GM21526 (cell line): ENCODE measurements at regions not wholly inside any gene's neighbourhood (a gene's known extent, or its start where the extent isn't known, plus 50 kb on each side); places are given as distances from the start of the nearest gene placed in this dataset.

Source experiments
- ATAC-seq: cut with Tn5 transposase; IDR thresholded peaks from one replicate; pipeline ENCODE4 v1.9.1; 2021; ENCODE audit warnings: moderate library complexity; ENCODE audit not compliant: unreplicated experiment, low FRiP score

DNA sequence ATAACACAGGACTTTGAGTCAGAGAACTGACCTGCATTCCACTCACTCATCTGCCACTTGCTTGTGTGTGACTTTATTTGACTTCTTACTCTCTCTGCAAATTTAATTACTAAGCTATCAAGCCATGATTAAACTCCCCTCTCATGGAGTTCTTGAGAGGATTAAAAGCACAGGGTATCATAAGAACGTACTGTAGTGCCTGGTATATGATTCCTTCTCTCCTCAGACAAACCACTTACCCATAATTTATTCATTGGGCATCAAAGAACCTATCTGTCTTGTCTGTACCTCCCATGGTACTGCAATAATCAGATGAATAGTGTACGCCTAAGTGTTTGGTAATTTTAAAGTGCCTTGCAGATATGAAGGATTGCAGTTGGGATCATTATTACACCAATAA lies 130.6 kb upstream of the UBASH3B start:
- ATAC-seq: no peak

DNA sequence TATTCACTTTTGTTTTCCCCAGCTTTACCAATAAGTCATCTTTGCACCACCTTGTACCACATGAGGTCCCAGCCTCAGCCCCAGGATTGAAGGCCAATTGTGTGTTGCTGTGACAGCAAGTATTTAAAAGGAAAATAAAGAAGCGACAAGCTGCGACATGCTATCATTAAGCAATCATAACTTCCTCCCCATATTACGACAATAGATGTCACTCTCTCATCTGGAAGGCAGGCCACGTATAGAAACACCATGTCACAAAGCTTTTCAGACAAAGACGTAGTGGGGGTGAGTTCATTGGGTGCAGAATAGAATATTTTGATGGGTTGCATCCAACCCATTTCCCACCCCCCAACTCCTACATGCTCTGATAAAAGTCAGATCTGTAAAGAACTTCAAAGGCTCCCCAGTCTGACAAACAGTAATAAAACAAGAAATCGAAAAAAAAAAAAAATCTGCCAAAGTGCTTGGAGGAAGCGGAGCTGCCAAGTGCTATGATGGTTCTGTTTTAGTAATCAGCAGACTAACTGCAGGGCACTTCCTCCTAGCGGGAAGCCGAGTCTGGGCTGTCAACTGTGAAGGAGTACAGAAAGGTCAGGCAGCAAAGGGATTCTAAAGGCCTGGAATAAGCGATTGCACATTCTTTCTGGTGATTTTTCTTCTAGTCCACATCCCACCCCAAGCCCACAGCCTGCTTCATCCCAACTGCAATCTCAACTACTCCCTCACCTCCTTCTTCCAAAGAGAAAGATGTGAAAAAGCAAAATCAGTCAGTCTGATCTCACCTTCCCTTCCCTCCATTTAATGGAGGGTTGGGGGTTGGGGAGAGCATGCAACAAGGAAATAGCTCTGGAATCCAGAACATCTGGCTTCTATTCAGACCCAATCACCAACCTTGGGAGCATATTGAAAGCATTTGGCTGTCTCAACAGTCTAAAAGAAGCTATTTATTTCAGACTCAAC lies 131.4 kb upstream of the UBASH3B start:
- no peak for ATAC-seq

DNA sequence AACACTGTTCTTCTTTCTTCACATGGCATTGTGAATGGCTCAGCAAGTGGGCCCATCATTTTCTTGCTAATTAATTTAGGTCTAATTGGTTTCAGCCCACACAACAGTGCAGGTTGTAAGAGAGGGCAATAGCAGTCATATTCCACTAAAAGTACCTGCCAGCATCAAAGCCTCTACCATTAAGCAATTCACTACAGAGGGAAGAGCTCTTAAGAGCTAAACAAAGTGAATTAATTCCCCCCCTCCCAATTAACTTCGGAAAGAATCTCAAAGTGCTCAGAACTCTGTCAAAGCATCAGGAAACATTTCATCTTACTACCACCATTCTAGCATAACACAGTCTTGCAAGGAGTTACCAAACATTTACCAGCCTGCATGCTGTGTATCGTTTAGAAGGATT lies 133.9 kb upstream of the UBASH3B start:
- no peak for ATAC-seq

DNA sequence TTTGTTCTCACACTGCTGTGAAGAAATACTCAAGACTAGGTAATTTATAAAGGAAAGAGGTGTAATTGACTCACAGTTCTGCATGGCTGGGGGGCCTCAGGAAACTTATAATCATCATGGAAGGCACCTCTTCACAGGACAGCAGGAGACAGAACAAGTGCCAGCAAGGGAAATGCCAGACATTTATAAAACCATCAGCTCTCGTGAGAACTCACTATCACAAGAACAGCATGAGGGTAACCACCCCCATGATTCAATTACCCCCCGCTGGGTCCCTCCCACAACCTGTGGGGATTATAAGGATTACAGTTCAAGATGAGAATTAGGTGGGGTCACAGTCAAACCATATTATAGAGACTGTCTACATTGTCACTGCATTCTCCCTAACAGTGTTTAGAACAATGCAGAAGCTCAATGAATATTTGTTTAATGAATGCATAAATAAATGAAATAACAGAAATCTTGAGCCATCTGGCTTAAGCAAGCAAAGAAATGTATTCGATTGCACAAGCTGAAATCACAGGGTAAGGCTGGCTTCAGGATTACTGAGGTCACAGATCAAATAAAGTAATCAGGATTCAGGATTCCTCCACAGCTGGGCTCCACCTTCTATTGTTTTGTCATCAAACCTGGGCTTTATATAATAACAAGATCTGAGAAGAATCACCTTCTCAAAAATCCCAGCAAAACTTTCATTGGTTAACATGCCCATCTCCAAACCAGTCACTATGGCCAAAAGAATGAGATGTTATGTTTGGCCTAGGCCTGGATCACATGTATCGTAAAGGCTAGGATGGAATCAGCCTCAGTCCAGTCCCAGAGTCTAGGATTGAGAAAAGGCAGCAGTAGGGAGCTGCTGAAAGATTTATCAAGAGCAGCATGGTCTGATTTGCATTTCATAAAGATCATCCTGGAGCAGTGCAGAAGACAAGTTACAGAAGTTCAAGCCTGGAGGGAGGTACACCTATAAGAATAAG lies 137.8 kb upstream of the UBASH3B start:
- no peak for ATAC-seq

DNA sequence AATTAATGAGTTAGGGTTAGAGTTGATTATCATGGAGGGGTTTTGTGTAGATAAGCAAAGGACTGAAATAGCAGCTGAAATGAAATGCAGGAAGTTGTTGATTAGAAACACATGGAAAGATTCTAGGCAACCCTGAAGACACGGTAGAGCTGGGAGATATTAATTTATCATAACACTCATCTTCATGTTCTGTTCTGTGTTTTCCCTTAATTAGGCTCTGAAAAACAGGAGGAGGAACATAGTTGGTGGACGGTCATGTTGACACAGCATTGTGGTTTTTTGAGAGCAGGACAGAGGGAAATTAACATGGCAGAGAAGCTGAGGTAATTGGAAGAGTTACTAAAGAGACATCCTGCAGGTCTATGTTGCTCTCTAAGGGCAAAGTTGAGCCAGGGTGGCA lies 138.8 kb upstream of the UBASH3B start:
- ATAC-seq: no peak

DNA sequence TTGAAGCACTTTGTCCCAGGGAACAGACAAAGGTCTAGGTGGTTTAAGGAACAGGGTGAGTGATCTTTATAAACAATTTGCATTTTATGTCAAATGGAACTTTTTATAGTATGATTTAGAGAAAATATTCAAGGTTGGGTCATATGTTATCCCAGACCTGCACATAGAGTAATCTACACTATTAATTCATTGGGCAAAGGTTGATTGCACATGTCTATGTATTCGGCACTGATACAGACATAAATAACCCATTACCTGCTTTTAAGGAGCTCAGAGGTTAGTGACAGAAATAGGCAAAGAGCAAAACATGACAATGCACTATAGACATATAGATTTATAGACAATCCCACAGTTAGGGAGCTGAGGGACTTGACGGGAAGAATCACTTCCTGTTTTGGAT lies 141.5 kb upstream of the UBASH3B start:
- no peak for ATAC-seq

DNA sequence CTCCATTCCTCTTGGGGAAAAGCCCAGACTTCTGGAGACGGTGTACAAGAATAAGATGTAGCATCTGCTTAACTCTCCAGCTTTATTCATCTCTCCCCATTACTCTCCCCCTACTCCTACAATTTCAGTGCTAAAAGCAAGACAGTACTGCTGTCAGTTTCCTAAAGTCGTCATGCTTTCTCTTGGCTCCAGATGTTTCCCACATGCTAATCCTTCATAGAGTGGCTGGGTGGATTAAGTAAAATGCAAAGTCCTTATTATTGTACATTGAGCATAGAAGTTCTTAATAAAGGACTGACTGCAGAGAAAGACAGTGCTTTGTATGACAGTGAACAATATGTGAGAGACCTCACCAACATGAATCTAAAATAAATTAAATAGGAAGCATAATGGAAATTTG lies 142.2 kb upstream of the UBASH3B start:
- ATAC-seq: no peak

DNA sequence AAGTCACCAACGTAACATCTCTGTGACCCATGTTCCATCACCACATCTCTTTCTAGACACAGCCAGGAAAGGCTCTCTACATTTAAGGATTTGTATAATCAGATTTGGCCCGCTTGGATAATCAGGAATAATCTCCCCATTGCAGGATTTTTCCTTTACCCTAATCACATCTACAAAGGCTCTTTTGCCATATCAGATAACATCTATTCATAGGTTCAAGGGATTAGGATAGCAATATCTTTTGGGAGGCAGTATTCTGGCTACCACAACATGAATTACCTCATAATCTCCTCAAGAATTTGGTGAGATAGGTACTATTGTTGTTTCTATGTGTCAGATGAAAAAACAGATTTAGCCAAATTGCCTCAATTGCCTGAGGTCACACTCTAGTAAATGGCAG lies 142.8 kb upstream of the UBASH3B start:
- no peak for ATAC-seq

DNA sequence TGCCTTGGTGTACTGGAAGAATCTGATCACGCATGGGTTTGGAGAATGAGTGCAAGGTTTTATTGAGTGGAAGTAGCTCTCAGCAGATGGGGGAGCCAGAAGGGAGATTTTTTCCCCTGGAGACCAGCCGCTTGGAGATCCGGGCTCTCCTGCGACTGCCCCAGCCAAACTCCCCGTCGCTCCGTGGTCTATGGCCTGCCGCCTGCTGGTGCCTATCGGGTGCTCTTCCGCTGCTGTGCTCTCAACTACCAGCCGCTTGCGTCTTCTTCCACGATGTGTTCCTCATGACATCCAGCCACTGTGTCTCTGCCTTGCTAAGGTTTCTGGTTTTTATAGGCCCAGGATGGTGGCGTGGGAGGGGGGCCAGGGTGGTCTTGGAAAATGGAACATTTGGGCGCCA lies 145.6 kb upstream of the UBASH3B start:
- ATAC-seq: no peak

DNA sequence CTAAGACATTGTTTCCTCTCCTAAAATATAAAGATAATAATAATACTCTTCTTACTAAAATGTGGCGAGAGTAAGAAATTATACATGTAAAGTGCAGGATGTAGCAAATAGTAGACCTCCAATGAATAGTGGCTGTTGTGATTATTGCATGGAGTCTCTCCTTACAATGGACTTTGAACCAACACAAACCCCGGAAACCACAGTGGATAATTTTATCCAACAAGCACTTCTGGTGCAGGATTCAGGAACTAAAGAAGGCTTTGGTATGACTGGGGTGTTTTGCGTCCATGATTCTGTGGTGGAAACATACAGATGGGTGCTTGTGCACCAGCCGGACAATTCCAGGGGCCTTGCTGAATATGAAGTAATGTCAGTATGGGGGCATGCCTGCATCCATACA lies 146.4 kb upstream of the UBASH3B start:
- no peak for ATAC-seq

DNA sequence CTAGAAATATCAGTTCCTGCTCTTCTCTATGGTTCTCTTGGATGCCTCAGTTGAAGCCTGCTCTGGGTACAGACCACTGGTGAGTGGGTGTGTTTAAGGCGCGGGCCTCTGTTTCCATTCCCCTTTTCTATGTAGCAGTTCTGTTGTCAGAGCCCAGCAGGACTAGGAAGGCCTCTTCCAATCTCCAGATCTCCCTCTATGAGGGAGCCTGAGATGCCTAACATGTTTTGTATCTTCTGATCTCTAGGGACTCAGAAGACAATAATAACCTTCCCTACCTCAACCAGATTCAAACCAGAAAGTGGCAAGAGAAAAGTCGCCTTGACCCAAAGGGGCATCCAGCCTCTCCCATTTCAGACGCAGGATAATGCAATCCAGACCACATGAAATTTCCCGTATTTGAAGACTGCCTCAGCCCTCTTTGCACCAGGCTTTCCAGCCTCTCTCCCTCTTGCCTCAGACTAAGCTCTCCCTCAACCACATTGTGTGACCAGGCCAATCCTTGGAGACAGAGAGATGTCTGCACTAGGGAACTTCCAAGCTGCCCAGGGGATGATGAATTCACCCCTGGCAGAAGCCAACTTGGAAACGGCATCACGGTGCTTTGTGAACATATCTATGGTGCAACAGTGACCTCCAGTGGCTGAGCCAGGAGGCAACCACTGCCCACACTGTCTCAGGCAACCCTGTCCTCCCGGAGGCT lies 150.1 kb upstream of the UBASH3B start:
- peak; percentile 88 for ATAC-seq

DNA sequence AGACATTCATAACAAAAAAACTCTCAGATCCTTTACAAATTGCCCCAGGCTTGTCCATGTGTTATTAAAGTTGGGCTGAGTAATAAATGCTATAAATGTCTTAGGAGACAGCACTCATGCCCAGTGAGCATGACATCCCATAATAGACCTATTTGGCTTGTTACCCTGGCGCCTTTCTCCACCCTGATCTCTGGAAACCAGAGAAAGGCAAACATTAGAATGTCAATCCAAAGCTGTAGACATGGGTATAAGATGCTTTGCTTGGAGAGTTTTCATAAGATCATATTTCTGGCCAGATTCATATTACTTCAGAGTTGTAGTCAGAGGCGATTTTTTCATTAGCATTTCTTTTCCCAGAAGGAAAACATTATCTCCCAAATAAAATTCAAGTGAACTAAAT lies 161.3 kb upstream of the UBASH3B start:
- ATAC-seq: no peak

DNA sequence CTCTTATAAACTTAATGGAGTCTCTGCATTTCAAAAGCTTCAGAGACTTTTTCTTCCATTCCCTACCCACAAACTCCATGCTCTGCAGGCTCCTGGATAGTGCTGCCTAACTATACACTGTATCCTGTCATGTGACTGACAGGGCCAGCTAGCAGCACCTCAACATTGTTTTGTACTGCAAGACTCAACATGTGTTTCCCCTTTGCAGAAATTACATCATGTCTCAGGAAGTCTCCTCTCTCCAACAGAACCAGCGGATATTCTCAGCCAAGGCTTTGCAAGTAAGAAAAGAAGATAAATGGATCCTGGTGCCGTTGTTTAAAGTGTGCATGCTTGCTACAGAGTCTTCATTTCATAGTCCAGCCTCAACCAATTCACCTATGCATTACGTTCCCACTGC lies 164.0 kb upstream of the UBASH3B start:
- ATAC-seq: no peak

DNA sequence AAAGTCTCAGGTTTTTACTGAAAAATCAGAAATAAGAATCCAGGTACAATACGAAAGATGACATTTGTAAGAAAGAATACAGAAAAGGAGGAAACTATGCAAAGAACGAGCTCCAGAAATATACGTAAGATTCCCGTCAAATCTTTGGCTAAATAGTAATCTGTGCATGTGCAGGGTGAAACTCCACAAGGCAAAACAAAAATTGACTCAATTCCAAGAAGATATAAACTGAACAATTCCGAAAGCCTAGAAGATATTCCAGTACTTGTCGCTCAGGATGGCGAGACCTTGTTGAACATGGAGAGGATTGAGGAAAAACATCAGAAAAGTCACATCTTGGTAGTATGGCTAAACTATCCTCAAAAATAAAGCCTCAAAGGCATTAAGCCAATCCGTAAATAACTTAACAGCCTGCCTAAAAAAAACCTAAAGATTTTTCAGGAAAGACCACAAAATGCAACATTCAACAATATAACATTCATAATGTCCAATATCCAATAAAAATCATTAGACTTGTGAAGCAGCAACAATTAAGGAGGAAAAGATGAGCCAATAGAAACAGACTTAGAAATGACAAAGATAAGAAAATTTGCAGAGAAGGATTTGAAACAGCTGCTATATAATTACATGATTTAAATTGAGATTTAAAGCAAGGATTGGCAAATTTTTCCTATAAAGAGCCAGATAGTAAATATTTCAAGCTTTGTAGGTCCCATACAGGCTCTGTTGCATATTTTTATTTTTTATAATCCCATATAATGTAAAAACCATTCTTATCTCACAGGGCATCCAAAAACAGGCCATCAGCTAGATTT lies 166.4 kb upstream of the UBASH3B start:
- no peak for ATAC-seq

DNA sequence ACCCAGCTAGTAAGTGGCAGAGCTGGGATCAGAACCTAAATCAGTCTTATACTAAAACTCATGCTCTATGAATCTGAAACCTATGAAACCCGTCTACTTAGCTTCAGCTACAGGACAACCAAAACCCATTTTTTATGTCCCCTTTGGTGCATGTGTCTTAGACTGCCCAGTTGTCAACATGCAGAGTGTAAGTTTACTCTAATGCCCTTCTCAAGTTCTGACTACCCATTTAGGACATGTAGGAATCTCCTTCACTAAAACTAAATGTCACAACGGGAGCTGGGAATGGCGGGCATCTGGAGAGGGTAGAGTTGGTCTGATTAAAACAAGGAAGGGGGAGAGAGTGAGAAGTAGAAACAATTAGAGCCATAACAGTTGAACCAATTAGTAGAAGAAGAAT lies 167.9 kb upstream of the UBASH3B start:
- ATAC-seq: no peak

DNA sequence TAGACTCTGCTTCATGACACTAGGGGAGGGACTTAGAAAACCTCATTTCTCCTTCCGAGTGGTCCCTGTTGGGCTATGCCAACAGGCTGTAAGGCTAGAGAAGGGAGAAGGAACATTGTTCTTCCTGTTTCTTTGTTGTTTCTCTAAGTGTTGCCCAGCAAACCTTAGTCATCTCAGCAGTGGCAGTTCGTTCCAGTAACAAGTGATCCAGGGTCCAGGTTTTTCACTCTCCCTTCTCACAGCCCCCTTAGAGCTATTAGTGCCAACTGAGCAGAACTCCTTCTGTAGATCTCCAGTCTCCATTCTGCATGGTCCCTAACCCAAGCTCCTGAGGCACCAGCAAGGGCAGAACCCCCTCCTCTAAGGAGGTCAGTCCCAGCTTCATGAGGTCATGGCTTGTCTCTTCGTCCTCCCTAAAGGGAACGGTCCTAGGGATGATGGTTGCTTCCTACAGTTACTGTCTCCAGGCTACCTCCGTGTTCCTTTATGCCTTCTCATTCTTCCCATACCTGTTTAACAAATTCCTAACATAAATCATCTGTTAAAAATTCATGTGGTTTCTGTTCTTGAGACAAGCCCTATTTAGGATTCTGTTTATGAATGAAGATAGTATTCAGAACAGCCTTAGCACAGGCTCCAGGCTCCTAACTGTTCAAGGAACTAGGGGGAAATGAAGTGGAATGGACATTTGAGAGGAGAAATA lies 168.6 kb upstream of the UBASH3B start:
- ATAC-seq: no peak

DNA sequence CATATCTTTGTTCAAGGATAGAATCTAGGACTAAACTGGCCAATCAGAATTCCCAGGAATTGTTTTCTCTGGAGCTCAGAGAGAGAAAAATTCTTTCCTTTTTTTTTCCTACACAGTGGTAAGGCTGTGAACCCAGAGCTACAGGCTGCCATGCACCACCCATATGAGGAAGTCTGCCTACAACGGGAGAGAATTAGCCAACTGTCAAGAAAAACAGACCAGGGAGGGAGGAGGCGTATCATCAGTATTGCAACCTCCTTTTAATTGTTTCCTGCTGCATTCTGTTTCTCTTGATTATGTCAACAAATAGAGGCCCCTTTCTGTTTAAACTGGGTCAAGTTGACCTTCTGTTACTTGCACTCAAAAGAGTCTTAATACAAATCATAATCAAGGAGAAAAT lies 176.5 kb upstream of the UBASH3B start:
- ATAC-seq: no peak

DNA sequence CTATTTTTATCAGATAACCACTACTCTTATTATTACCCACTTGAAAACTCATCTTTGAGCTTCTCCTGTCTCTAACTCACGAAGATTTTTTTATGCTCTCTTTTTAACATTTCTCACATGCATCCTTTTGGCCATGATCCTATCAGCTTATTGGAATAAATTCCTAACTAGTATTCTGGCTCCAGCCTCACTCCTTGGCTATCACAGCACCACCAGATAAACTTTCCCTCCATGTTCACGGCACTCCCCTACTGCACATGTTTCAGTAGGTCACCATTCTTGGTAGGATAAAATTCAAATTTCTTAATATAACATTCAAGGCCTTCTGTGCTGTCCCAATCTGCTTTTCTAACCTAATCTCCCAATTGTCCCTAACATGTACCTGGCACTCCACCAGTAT lies 186.6 kb upstream of the UBASH3B start:
- no peak for ATAC-seq

DNA sequence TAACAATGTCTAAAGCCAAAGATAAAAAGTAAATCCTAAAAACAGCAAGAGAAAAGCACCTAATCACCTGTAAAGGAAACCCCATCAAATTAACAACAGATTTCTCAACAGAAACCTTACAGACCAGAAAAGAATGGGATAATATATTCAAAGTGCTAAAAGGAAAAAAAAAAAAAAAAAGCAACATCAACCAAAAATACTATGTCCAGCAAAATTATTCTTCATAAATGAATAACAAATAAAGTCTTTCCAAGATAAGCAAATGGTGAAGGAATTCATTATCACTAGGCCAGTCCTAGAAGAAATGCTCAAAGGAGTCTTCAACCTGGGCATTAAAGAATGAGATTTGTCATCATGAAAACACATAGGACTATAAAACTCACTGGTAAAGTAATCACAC lies 192.0 kb upstream of the UBASH3B start:
- no peak for ATAC-seq
